Stomach (tissue), 8 donors: ENCODE measurements at regions not wholly inside any gene's neighbourhood (a gene's known extent, or its start where the extent isn't known, plus 50 kb on each side); places are given as distances from the start of the nearest gene placed in this dataset.

Source experiments
- DNase-seq, 2 donors: peaks; one replicate each; pipeline versions ENCODE4 v3.0.0 to v3.0.0-alpha.2; 2013 to 2019
- H3K27ac ChIP-seq, 5 donors: fragments of 200-600 bp in 4 of 5; sonication (generic) in 4 of 5; one replicate each; pipeline ENCODE4 v1.5.1; 2013 to 2019; ENCODE audit warnings: mild to moderate bottlenecking in 1 of 5, moderate library complexity in 1 of 5
- H3K27me3 ChIP-seq, 3 donors: fragments of 200-600 bp; sonication (generic); one replicate each; pipeline ENCODE4 v1.5.1; 2017 to 2019; ENCODE audit warnings: mixed run types in 1 of 3
- H3K36me3 ChIP-seq, 4 donors: fragments of 200-600 bp; sonication (generic); 1 replicate in 3 of 4; 2 replicates in 1 of 4; pipeline ENCODE4 v1.5.1; 2016 to 2019
- H3K4me1 ChIP-seq, 4 donors: fragments of 200-600 bp; sonication (generic); one replicate each; pipeline ENCODE4 v1.5.1; 2016 to 2019
- H3K4me3 ChIP-seq, 4 donors: fragments of 200-600 bp; sonication (generic) in 3 of 4; one replicate each; pipeline ENCODE4 v1.5.1; 2016 to 2019; ENCODE audit warnings: mild to moderate bottlenecking in 1 of 4
- H3K9me3 ChIP-seq, 4 donors: fragments of 200-600 bp; sonication (generic); one replicate each; pipeline ENCODE4 v1.5.1; 2016 to 2019
- CTCF ChIP-seq, 7 experiments: fragments of 450-650 bp in 4 of 7; fragments of 200-600 bp in 3 of 7; sonication (generic) in 3 of 7; IDR thresholded peaks; one replicate each; pipeline ENCODE4 v1.5.1; 2016 to 2019; ENCODE audit warnings: antibody characterized with exemption in 7 of 7, control low read depth in 2 of 7, mild to moderate bottlenecking in 1 of 7
- EP300 ChIP-seq: sonication (generic); formaldehyde crosslinking; IDR thresholded peaks from one replicate; pipeline ENCODE4 v1.6.1; 2017; ENCODE audit warnings: antibody characterized with exemption
- POLR2A ChIP-seq, 4 donors: fragments of 450-650 bp; IDR thresholded peaks; one replicate each; pipeline ENCODE4 v1.6.1; 2016; ENCODE audit warnings: antibody characterized with exemption in 4 of 4, control low read depth in 2 of 4, mild to moderate bottlenecking in 1 of 4, moderate library complexity in 1 of 4
- POLR2AphosphoS5 ChIP-seq, 3 donors: sonication (generic); formaldehyde crosslinking; IDR thresholded peaks; one replicate each; pipeline ENCODE4 v1.6.1; 2016; ENCODE audit warnings: antibody characterized with exemption in 3 of 3
- WGBS, 5 donors: extraction: QIAGEN DNeasy Blood & Tissue Kit in 3 of 5; methylation state at CpG; one replicate each; pipeline versions ENCODE4 v1.1.5 to v1.1.7; 2013 to 2018; 5-methylcytosine and 5-hydroxymethylcytosine counted together
- intact Hi-C: fragments of 100-400 bp; cut with DNase I; formaldehyde crosslinking; loops from one replicate; pipeline ENCODE4 v1.15.1; 2023; ENCODE audit warnings: low total_unique reads
- donor health status: healthy with polysubstance abuse.
- donor health status: Bipolar disorder and iron deficiency.
- donor health status: healthy.

GRCh38 chr3:82739390-82739789 lies 977.9 kb upstream of the GBE1 start:
- 73 to 88% (median 78%) methylated on average over 1 of the region's 1 CpG for WGBS, 5 donors
- DNase-seq, result no peak
- intact Hi-C loops, result no loop called here

GRCh38 chr3:82736696-82737277 lies 975.3 kb upstream of the GBE1 start:
- 73 to 78% (median 75%) methylated on average over 5 of the region's 5 CpGs for WGBS, 5 donors
- no peak overlapping the region for H3K4me3 ChIP-seq
- TF ChIP-seq POLR2A (IDR thresholded peaks at IDR 0.05) (no peak), POLR2AphosphoS5 (IDR thresholded peaks at IDR 0.05) (no peak), EP300 (no peak), CTCF (IDR thresholded peaks at IDR 0.05) (no peak)
- no peaks in the 10 kb centered on the region for H3K36me3 ChIP-seq
- H3K27ac ChIP-seq, result no peak overlapping the region
- no peak for DNase-seq
- H3K4me1 ChIP-seq, result no peaks in the 10 kb centered on the region
- H3K9me3 ChIP-seq, result no peaks in the 10 kb centered on the region
- intact Hi-C loops, result no loop called here
- H3K27me3 ChIP-seq, result no peaks in the 10 kb centered on the region

More at GRCh38 chr3:82739390-82739789, 977.9 kb upstream of the GBE1 start:
- H3K36me3 ChIP-seq, result no peaks in the 10 kb centered on the region
- H3K27ac ChIP-seq, result no peak overlapping the region
- no peaks in the 10 kb centered on the region for H3K27me3 ChIP-seq
- H3K9me3 ChIP-seq, result no peaks in the 10 kb centered on the region
- H3K4me3 ChIP-seq, result no peak overlapping the region
- TF ChIP-seq POLR2A (IDR thresholded peaks at IDR 0.05) (no peak), EP300 (no peak), POLR2AphosphoS5 (IDR thresholded peaks at IDR 0.05) (no peak), CTCF (IDR thresholded peaks at IDR 0.05) (no peak)
- no peaks in the 10 kb centered on the region for H3K4me1 ChIP-seq

GRCh38 chr3:82715091-82715856 lies 953.8 kb upstream of the GBE1 start:
- TF ChIP-seq EP300 (no peak), CTCF (IDR thresholded peaks at IDR 0.05) (no peak), POLR2AphosphoS5 (IDR thresholded peaks at IDR 0.05) (no peak), POLR2A (IDR thresholded peaks at IDR 0.05) (no peak)
- intact Hi-C loops, result no loop called here
- Histone ChIP-seq H3K4me1 (no peaks in the 10 kb centered on the region), H3K27me3 (no peaks in the 10 kb centered on the region), H3K27ac (no peak overlapping the region), H3K9me3 (peaks cover 0 to 12% (median 5%) of the 10 kb centered on the region in 4 donors), H3K4me3 (no peak overlapping the region), H3K36me3 (no peaks in the 10 kb centered on the region)
- no peak for DNase-seq
- 86 to 94% (median 88%) methylated on average over 30 to 53 of the region's 53 CpGs for WGBS, 5 donors

GRCh38 chr3:82707035-82707434 lies 945.6 kb upstream of the GBE1 start:
- TF ChIP-seq POLR2A (IDR thresholded peaks at IDR 0.05) (no peak), CTCF (IDR thresholded peaks at IDR 0.05) (peak in 1 of 7 experiments; percentile 8)
- no peaks in the 10 kb centered on the region for H3K9me3 ChIP-seq
- 59 to 93% (median 62%) methylated on average over 2 to 4 of the region's 4 CpGs for WGBS, 5 donors
- H3K27ac ChIP-seq, result no peak overlapping the region
- intact Hi-C loops, result no loop called here
- no peak overlapping the region for H3K4me3 ChIP-seq
- no peaks in the 10 kb centered on the region for H3K4me1 ChIP-seq
- no peaks in the 10 kb centered on the region for H3K27me3 ChIP-seq
- no peaks in the 10 kb centered on the region for H3K36me3 ChIP-seq
- peak in 1 of 2 donors; percentile 35 for DNase-seq
